Endothelial cell of umbilical vein (primary cell): ENCODE measurements at regions not wholly inside any gene's neighbourhood (a gene's known extent, or its start where the extent isn't known, plus 50 kb on each side); places are given as distances from the start of the nearest gene placed in this dataset.

Source experiments
- BruUV-seq: library from RNA; stranded (reverse); fragments of 400-500 nt; replicated peaks from 2 replicates; lab custom pipeline; 2021; lab: Mats Ljungman, UMichigan
- CTCF ChIA-PET: fragments of 300-600, 350-600 bp; sonication (Branson Sonifier 250); formaldehyde crosslinking; loops from one replicate; lab custom pipeline; 2021; ENCODE audit warnings: antibody characterized with exemption, inconsistent platforms; lab: Charles Lee
- POLR2A ChIA-PET: fragments of 300-600, 350-600 bp; sonication (Branson Sonifier 250); formaldehyde crosslinking; loops from one replicate; lab custom pipeline; 2021; ENCODE audit warnings: antibody characterized with exemption, inconsistent platforms; lab: Charles Lee
- DNase-seq: peaks from one replicate; pipeline ENCODE4 v3.0.0-alpha.2; 2011; ENCODE audit warnings: low read depth, low spot score
- FAIRE-seq: peaks from 2 replicates; lab custom pipeline; 2011; peaks lifted over from hg19 to GRCh38; lab: Jason Lieb, UNC
- H2AFZ ChIP-seq: 2 replicates; pipeline ENCODE4 v1.6.0; 2012; ENCODE audit warnings: low read depth, low read length, control low read depth, inconsistent platforms
- H3K27ac ChIP-seq: 2 replicates; pipeline ENCODE4 v1.5.1; 2011; ENCODE audit warnings: low read depth, mild to moderate bottlenecking, control low read depth, low read length, moderate library complexity; ENCODE audit not compliant: insufficient read depth
- H3K27me3 ChIP-seq, 2 experiments: 2 replicates each; pipeline versions ENCODE4 v1.6.0 to v1.6.1; 2011; ENCODE audit warnings: low read length in 2 of 2, mixed read lengths in 1 of 2; ENCODE audit not compliant: control insufficient read depth in 2 of 2, insufficient read depth in 2 of 2
- H3K36me3 ChIP-seq, 2 experiments: 2 replicates in 1 of 2; 3 replicates in 1 of 2; pipeline ENCODE4 v1.5.1; 2011; ENCODE audit warnings: low read length in 2 of 2, mild to moderate bottlenecking in 1 of 2, moderate library complexity in 1 of 2; ENCODE audit not compliant: control insufficient read depth in 2 of 2, insufficient read depth in 2 of 2; ENCODE audit errors: extremely low read depth in 1 of 2
- H3K4me1 ChIP-seq: 3 replicates; pipeline ENCODE4 v1.5.1; 2011; ENCODE audit warnings: mild to moderate bottlenecking, low read length; ENCODE audit not compliant: control insufficient read depth, insufficient read depth; ENCODE audit errors: extremely low read depth
- H3K4me2 ChIP-seq: 2 replicates; pipeline ENCODE4 v1.6.1; 2011; ENCODE audit warnings: low read length, control low read depth, mixed read lengths; ENCODE audit not compliant: insufficient read depth
- H3K4me3 ChIP-seq, 3 experiments: fragments of 200-600 bp in 1 of 3; sonication (generic), shearing (Covaris generic) in 1 of 3; replicated peaks in 1 of 3; 2 replicates each; pipeline ENCODE4 v1.5.1; 2011 to 2016; ENCODE audit warnings: control low read depth in 3 of 3, low read length in 3 of 3, mild to moderate bottlenecking in 2 of 3, inconsistent platforms in 1 of 3, low read depth in 1 of 3, moderate library complexity in 1 of 3; ENCODE audit not compliant: insufficient read depth in 1 of 3
- H3K79me2 ChIP-seq: 2 replicates; pipeline ENCODE4 v1.6.0; 2012; ENCODE audit warnings: low read length, inconsistent platforms; ENCODE audit not compliant: control insufficient read depth, insufficient read depth
- H3K9ac ChIP-seq: replicated peaks from 2 replicates; pipeline ENCODE3; 2011; ENCODE audit warnings: low read length, control low read depth; ENCODE audit not compliant: insufficient read depth; ENCODE audit errors: extremely low read depth
- H3K9me1 ChIP-seq: replicated peaks from 3 replicates; pipeline ENCODE4 v1.6.0; 2011; ENCODE audit warnings: mild to moderate bottlenecking, low read length; ENCODE audit not compliant: control insufficient read depth, insufficient read depth; ENCODE audit errors: extremely low read depth
- H3K9me3 ChIP-seq: replicated peaks from 2 replicates; pipeline ENCODE4 v1.5.1; 2012; ENCODE audit warnings: low read length, inconsistent platforms; ENCODE audit not compliant: control insufficient read depth, insufficient read depth
- H4K20me1 ChIP-seq: replicated peaks from 2 replicates; pipeline ENCODE3; 2011; ENCODE audit warnings: mild to moderate bottlenecking, low read length; ENCODE audit not compliant: control insufficient read depth, insufficient read depth; ENCODE audit errors: extremely low read depth
- FOS ChIP-seq: IDR thresholded peaks from 2 replicates; pipeline ENCODE4 v1.6.1; 2011; ENCODE audit warnings: mild to moderate bottlenecking, low read length, moderate library complexity, borderline replicate concordance; ENCODE audit not compliant: insufficient read depth
- GATA2 ChIP-seq: IDR thresholded peaks from 2 replicates; pipeline ENCODE4 v1.7.0; 2011; ENCODE audit warnings: low read depth, mild to moderate bottlenecking, moderate library complexity, mixed read lengths, low read length; ENCODE audit not compliant: insufficient read length, insufficient read depth
- JUN ChIP-seq: IDR thresholded peaks from 2 replicates; pipeline ENCODE4 v1.6.1; 2011; ENCODE audit warnings: borderline replicate concordance, low read depth; ENCODE audit not compliant: insufficient read length, insufficient read depth
- MYC ChIP-seq: IDR thresholded peaks from one replicate; pipeline ENCODE4 v1.6.1; 2011; ENCODE audit warnings: mild to moderate bottlenecking, low read depth, low read length
- POLR2A ChIP-seq: IDR thresholded peaks from 2 replicates; pipeline ENCODE4 v1.6.1; 2012; ENCODE audit warnings: low read depth, mild to moderate bottlenecking, control low read depth, low read length
- dilution Hi-C: fragments of 300-500 bp; cut with MboI; formaldehyde crosslinking; loops from one replicate; pipeline ENCODE4 v1.15.0; 2019; ENCODE audit warnings: low sequenced_read_pairs; ENCODE audit not compliant: extremely low pct_ligation_motif_present
- intact Hi-C: fragments of 100-400 bp; cut with micrococcal nuclease; formaldehyde crosslinking; loops from one replicate; pipeline ENCODE4 v1.10.0; 2022
- TF ChIP-seq, protein P1 (sequence below): IDR thresholded peaks from 2 replicates; pipeline ENCODE4 v1.6.1; 2011; ENCODE audit not compliant: insufficient read depth, insufficient read length
- TF ChIP-seq, protein P2 (sequence below), 2 donors: IDR thresholded peaks; 1 replicate in 1 of 2; 2 replicates in 1 of 2; pipeline ENCODE4 v1.5.1; 2011; ENCODE audit warnings: low read length in 2 of 2, mild to moderate bottlenecking in 2 of 2, moderate library complexity in 2 of 2, control low read depth in 1 of 2, inconsistent platforms in 1 of 2, low read depth in 1 of 2; ENCODE audit not compliant: insufficient read depth in 1 of 2; ENCODE audit errors: extremely low read depth in 1 of 2

DNA sequence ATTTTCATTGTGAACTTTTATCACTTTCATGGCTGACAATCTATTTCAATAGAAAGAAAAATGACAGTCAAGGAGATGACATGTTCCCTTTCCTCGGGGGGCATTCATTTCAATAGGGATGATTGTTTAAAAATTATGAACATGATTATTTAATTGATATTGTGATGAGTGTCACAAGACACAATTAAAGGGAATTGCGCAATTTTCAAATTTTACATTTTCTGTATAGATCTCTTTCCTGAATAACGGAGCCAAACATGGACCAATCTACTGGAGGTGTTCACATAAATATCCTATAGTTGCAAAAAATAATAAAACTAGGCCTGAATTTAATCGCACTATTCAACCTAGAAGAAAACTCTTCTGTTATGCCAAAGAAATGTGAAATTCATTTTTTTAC is 1274.6 kb downstream of the SLITRK5 start:
- no peaks in the 10 kb centered on the region for H3K27me3 ChIP-seq
- no peak overlapping the region for H3K4me2 ChIP-seq
- peaks cover 1% of the 10 kb centered on the region for H3K9me3 ChIP-seq
- H2AFZ ChIP-seq, result no peak overlapping the region
- no peak for FAIRE-seq
- POLR2A ChIA-PET, result no interaction called here
- H3K36me3 ChIP-seq, result no peaks in the 10 kb centered on the region
- no peaks in the 10 kb centered on the region for H3K9me1 ChIP-seq
- H3K9ac ChIP-seq, result no peak overlapping the region
- no peaks in the 10 kb centered on the region for H4K20me1 ChIP-seq
- H3K4me3 ChIP-seq, result no peak overlapping the region
- TF ChIP-seq GATA2 (no peak), MYC (no peak), FOS (no peak), POLR2A (no peak), JUN (no peak)
- TF ChIP-seq, protein P1, sequence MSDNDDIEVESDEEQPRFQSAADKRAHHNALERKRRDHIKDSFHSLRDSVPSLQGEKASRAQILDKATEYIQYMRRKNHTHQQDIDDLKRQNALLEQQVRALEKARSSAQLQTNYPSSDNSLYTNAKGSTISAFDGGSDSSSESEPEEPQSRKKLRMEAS, result no peak
- TF ChIP-seq, protein P2, sequence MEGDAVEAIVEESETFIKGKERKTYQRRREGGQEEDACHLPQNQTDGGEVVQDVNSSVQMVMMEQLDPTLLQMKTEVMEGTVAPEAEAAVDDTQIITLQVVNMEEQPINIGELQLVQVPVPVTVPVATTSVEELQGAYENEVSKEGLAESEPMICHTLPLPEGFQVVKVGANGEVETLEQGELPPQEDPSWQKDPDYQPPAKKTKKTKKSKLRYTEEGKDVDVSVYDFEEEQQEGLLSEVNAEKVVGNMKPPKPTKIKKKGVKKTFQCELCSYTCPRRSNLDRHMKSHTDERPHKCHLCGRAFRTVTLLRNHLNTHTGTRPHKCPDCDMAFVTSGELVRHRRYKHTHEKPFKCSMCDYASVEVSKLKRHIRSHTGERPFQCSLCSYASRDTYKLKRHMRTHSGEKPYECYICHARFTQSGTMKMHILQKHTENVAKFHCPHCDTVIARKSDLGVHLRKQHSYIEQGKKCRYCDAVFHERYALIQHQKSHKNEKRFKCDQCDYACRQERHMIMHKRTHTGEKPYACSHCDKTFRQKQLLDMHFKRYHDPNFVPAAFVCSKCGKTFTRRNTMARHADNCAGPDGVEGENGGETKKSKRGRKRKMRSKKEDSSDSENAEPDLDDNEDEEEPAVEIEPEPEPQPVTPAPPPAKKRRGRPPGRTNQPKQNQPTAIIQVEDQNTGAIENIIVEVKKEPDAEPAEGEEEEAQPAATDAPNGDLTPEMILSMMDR (IDR thresholded peaks at IDR 0.05; ENCODE audit: extremely low read depth in 1 of 2, insufficient read depth in 1 of 2, low read depth in 1 of 2, low read length in 2 of 2), result no peak
- no peak for DNase-seq
- intact Hi-C loops, result no loop called here
- CTCF ChIA-PET, result no interaction called here
- no TSS peak for BruUV-seq
- no peaks in the 10 kb centered on the region for H3K79me2 ChIP-seq
- H3K4me1 ChIP-seq, result no peaks in the 10 kb centered on the region
- H3K27ac ChIP-seq, result no peak overlapping the region
- dilution Hi-C loops, result no loop called here
